ENCODE measurements at regions not wholly inside any gene's neighbourhood (a gene's known extent, or its start where the extent isn't known, plus 50 kb on each side); places are given as distances from the start of the nearest gene placed in this dataset.

GRCh38 chr5:35476797-35477196 lies 140.9 kb upstream of the SPEF2 start:
- peaks cover 0 to 24% (median 8%) of the 10 kb centered on the region in 3 donors for H3K36me3 Mint-ChIP-seq
- peaks cover 0 to 5% (median 0%) of the 10 kb centered on the region in 9 donors for H3K9me3 Mint-ChIP-seq
- H3K27me3 Mint-ChIP-seq = peaks cover 0 to 10% (median 2%) of the 10 kb centered on the region in 5 donors
- H3K4me3 Mint-ChIP-seq = no peak overlapping the region
- POLR2A ChIA-PET = no interaction called here
- DNase-seq (no peak), ATAC-seq (no peak)
- peaks cover 4 to 18% (median 14%) of the 10 kb centered on the region in 4 donors for H3K4me1 Mint-ChIP-seq
- no peak overlapping the region for H3K27ac Mint-ChIP-seq

- ATAC-seq (no peak), DNase-seq (no peak)
- POLR2A ChIA-PET = no interaction called here
- Mint-ChIP-seq H3K4me3 (no peak overlapping the region), H3K36me3 (peaks cover 0 to 22% (median 8%) of the 10 kb centered on the region in 3 donors), H3K4me1 (peaks cover 4 to 18% (median 14%) of the 10 kb centered on the region in 4 donors), H3K27ac (no peak overlapping the region), H3K9me3 (peaks cover 0 to 5% (median 0%) of the 10 kb centered on the region in 9 donors), H3K27me3 (peaks cover 0 to 10% (median 2%) of the 10 kb centered on the region in 5 donors)
Observed at GRCh38 chr5:35476036-35476435, 141.6 kb upstream of the SPEF2 start.

GRCh38 chr5:35473589-35473988 lies 144.1 kb upstream of the SPEF2 start:
- H3K36me3 Mint-ChIP-seq = peaks cover 0 to 11% (median 0%) of the 10 kb centered on the region in 3 donors
- no peak overlapping the region for H3K4me3 Mint-ChIP-seq
- ATAC-seq = no peak
- no peak for DNase-seq
- POLR2A ChIA-PET = no interaction called here
- H3K27ac Mint-ChIP-seq = no peak overlapping the region
- H3K27me3 Mint-ChIP-seq = peaks cover 0 to 10% (median 3%) of the 10 kb centered on the region in 5 donors
- H3K4me1 Mint-ChIP-seq = peaks cover 0 to 6% (median 2%) of the 10 kb centered on the region in 4 donors
- H3K9me3 Mint-ChIP-seq = peaks cover 0 to 2% (median 0%) of the 10 kb centered on the region in 9 donors

GRCh38 chr5:35470866-35471265 lies 146.8 kb upstream of the SPEF2 start:
- no peak overlapping the region for H3K4me3 Mint-ChIP-seq
- H3K4me1 Mint-ChIP-seq = no peaks in the 10 kb centered on the region

GRCh38 chr5:35468811-35469210 lies 148.9 kb upstream of the SPEF2 start:
- no peaks in the 10 kb centered on the region for H3K4me1 Mint-ChIP-seq
- POLR2A ChIA-PET = no interaction called here
- H3K9me3 Mint-ChIP-seq = no peaks in the 10 kb centered on the region
- no peak overlapping the region for H3K4me3 Mint-ChIP-seq
- DNase-seq = no peak
- peaks cover 0 to 6% (median 0%) of the 10 kb centered on the region in 5 donors for H3K27me3 Mint-ChIP-seq
- no peak overlapping the region for H3K27ac Mint-ChIP-seq
- H3K36me3 Mint-ChIP-seq = no peaks in the 10 kb centered on the region
- ATAC-seq = no peak

More at GRCh38 chr5:35470866-35471265, 146.8 kb upstream of the SPEF2 start:
- H3K27ac Mint-ChIP-seq = no peak overlapping the region
- POLR2A ChIA-PET = no interaction called here
- no peak for DNase-seq
- H3K9me3 Mint-ChIP-seq = peaks cover 0 to 1% (median 0%) of the 10 kb centered on the region in 9 donors
- H3K27me3 Mint-ChIP-seq = peaks cover 0 to 10% (median 3%) of the 10 kb centered on the region in 5 donors
- H3K36me3 Mint-ChIP-seq = no peaks in the 10 kb centered on the region
- ATAC-seq = no peak

GRCh38 chr5:35466746-35467145 lies 150.9 kb upstream of the SPEF2 start:
- POLR2A ChIA-PET = no interaction called here
- Mint-ChIP-seq H3K4me3 (no peak overlapping the region), H3K27ac (no peak overlapping the region), H3K36me3 (no peaks in the 10 kb centered on the region), H3K27me3 (peaks cover 0 to 6% (median 0%) of the 10 kb centered on the region in 5 donors), H3K9me3 (no peaks in the 10 kb centered on the region), H3K4me1 (no peaks in the 10 kb centered on the region)
- DNase-seq (no peak), ATAC-seq (no peak)

- H3K4me1 Mint-ChIP-seq = no peaks in the 10 kb centered on the region
- no peak overlapping the region for H3K4me3 Mint-ChIP-seq
- no peaks in the 10 kb centered on the region for H3K9me3 Mint-ChIP-seq
- POLR2A ChIA-PET = no interaction called here
- peaks cover 0 to 7% (median 6%) of the 10 kb centered on the region in 5 donors for H3K27me3 Mint-ChIP-seq
- no peak for DNase-seq
- ATAC-seq = no peak
- H3K36me3 Mint-ChIP-seq = no peaks in the 10 kb centered on the region
- no peak overlapping the region for H3K27ac Mint-ChIP-seq
Observed at GRCh38 chr5:35464757-35465156, 152.9 kb upstream of the SPEF2 start.

GRCh38 chr5:35461530-35461929 lies 156.1 kb upstream of the SPEF2 start:
- Mint-ChIP-seq H3K27ac (no peak overlapping the region), H3K4me3 (no peak overlapping the region), H3K9me3 (peaks cover 0 to 17% (median 11%) of the 10 kb centered on the region in 9 donors), H3K27me3 (peaks cover 0 to 9% (median 7%) of the 10 kb centered on the region in 5 donors), H3K4me1 (no peaks in the 10 kb centered on the region), H3K36me3 (peaks cover 0 to 10% (median 2%) of the 10 kb centered on the region in 3 donors)
- POLR2A ChIA-PET = no interaction called here
- ATAC-seq (no peak), DNase-seq (no peak)

GRCh38 chr5:35458824-35459207 lies 158.8 kb upstream of the SPEF2 start:
- Mint-ChIP-seq H3K27me3 (peaks cover 1 to 12% (median 10%) of the 10 kb centered on the region in 5 donors), H3K4me3 (no peak overlapping the region), H3K4me1 (no peaks in the 10 kb centered on the region), H3K27ac (no peak overlapping the region), H3K9me3 (peaks cover 3 to 34% (median 22%) of the 10 kb centered on the region in 9 donors), H3K36me3 (peaks cover 0 to 16% (median 2%) of the 10 kb centered on the region in 3 donors)
- ATAC-seq (no peak), DNase-seq (no peak)
- POLR2A ChIA-PET = no interaction called here

GRCh38 chr5:35457912-35458823 lies 159.5 kb upstream of the SPEF2 start:
- H3K9me3 Mint-ChIP-seq = peaks cover 3 to 34% (median 22%) of the 10 kb centered on the region in 9 donors
- no peak overlapping the region for H3K4me3 Mint-ChIP-seq
- DNase-seq (no peak), ATAC-seq (no peak)
- peaks cover 0 to 16% (median 2%) of the 10 kb centered on the region in 3 donors for H3K36me3 Mint-ChIP-seq
- no peak overlapping the region for H3K27ac Mint-ChIP-seq
- no peaks in the 10 kb centered on the region for H3K4me1 Mint-ChIP-seq
- POLR2A ChIA-PET = no interaction called here
- H3K27me3 Mint-ChIP-seq = peaks cover 1 to 12% (median 10%) of the 10 kb centered on the region in 5 donors

GRCh38 chr5:35456506-35456905 lies 161.2 kb upstream of the SPEF2 start:
- DNase-seq = no peak
- no peak overlapping the region for H3K4me3 Mint-ChIP-seq
- ATAC-seq = no peak
- peaks cover 0 to 16% (median 2%) of the 10 kb centered on the region in 3 donors for H3K36me3 Mint-ChIP-seq
- H3K27me3 Mint-ChIP-seq = peaks cover 1 to 12% (median 8%) of the 10 kb centered on the region in 5 donors
- no peaks in the 10 kb centered on the region for H3K4me1 Mint-ChIP-seq
- POLR2A ChIA-PET = no interaction called here
- peaks cover 3 to 34% (median 22%) of the 10 kb centered on the region in 9 donors for H3K9me3 Mint-ChIP-seq
- no peak overlapping the region for H3K27ac Mint-ChIP-seq

- H3K27me3 Mint-ChIP-seq = peaks cover 3 to 12% (median 9%) of the 10 kb centered on the region in 5 donors
- H3K4me1 Mint-ChIP-seq = no peaks in the 10 kb centered on the region
- H3K4me3 Mint-ChIP-seq = no peak overlapping the region
- H3K36me3 Mint-ChIP-seq = peaks cover 0 to 22% (median 6%) of the 10 kb centered on the region in 3 donors
- H3K9me3 Mint-ChIP-seq = peaks cover 7 to 51% (median 30%) of the 10 kb centered on the region in 9 donors
- ATAC-seq = no peak
- DNase-seq = no peak
- no peak overlapping the region for H3K27ac Mint-ChIP-seq
- POLR2A ChIA-PET = no interaction called here
Observed at GRCh38 chr5:35454011-35454525, 163.6 kb upstream of the SPEF2 start.
